Memory B cell (primary cell): ENCODE measurements at regions not wholly inside any gene's neighbourhood (a gene's known extent, or its start where the extent isn't known, plus 50 kb on each side); places are given as distances from the start of the nearest gene placed in this dataset.

ENCODE experiments used
- ATAC-seq: fragments of 150-1000 bp; cut with Tn5 transposase; 2 replicates; pipeline ENCODE4 v1.10.0; 2021; ENCODE audit warnings: low read depth, mild to moderate bottlenecking, moderate library complexity
- DNase-seq, 2 donors: peaks; one replicate each; pipeline ENCODE4 v3.0.0; 2022; ENCODE audit warnings: low spot score in 2 of 2
- H3K27ac Mint-ChIP-seq: one replicate; pipeline ENCODE4 v1.8.0; 2022; ENCODE audit warnings: mild to moderate bottlenecking, moderate library complexity, mixed read lengths
- H3K27me3 Mint-ChIP-seq: one replicate; pipeline ENCODE4 v1.8.0; 2022; ENCODE audit warnings: mixed read lengths
- H3K36me3 Mint-ChIP-seq: one replicate; pipeline ENCODE4 v1.8.0; 2022; ENCODE audit warnings: mild to moderate bottlenecking, mixed read lengths
- H3K4me1 Mint-ChIP-seq: one replicate; pipeline ENCODE4 v1.8.0; 2022; ENCODE audit warnings: mixed read lengths
- H3K4me3 Mint-ChIP-seq: one replicate; pipeline ENCODE4 v1.8.0; 2022; ENCODE audit warnings: mild to moderate bottlenecking, moderate library complexity, mixed read lengths
- H3K9me3 Mint-ChIP-seq: one replicate; pipeline ENCODE4 v1.8.0; 2022; ENCODE audit warnings: mixed read lengths

DNA sequence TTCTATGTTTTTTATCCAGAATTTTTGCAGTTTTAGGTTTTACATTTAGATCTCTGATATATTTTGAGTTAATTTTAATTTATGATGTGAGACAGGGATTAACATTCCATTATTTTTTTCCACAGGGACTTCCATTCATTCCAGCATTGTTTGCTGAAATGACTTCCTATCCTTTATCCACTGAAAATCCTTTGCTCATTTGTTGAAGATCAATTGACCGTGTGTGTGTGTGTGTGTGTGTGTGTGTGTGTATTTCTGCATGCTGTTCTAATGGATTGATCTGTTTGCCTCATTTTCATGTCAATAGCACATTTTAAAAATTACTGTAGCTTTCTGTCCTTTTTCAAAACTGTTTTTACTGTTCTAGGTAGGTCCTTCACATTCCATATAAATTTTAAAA lies 480.3 kb downstream of the DSC3 start:
- H3K4me1 Mint-ChIP-seq = no peaks in the 10 kb centered on the region
- no peaks in the 10 kb centered on the region for H3K27me3 Mint-ChIP-seq
- no peaks in the 10 kb centered on the region for H3K36me3 Mint-ChIP-seq
- DNase-seq (no peak), ATAC-seq (no peak)
- H3K9me3 Mint-ChIP-seq = peaks cover 5% of the 10 kb centered on the region
- H3K27ac Mint-ChIP-seq = no peak overlapping the region
- no peak overlapping the region for H3K4me3 Mint-ChIP-seq

DNA sequence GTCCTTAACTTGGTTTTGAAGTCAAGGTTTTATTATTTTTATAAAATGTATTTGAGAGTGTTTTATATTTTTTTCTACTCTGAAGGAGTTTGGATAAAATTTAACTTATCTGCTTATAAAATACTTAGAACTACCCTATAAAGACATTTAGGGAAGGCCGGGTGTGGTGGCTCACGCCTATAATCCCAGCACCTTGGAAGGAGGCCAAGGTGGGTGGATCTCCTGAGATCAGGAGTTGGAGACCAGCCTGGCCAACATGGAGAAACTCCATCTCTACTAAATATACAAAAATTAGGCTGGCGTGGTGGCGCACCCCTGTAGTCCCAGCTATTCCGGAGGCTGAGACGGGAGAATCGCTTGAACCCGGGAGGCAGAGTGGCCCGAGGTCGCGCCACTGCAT lies 486.4 kb downstream of the DSC3 start:
- H3K4me1 Mint-ChIP-seq = no peaks in the 10 kb centered on the region

DNA sequence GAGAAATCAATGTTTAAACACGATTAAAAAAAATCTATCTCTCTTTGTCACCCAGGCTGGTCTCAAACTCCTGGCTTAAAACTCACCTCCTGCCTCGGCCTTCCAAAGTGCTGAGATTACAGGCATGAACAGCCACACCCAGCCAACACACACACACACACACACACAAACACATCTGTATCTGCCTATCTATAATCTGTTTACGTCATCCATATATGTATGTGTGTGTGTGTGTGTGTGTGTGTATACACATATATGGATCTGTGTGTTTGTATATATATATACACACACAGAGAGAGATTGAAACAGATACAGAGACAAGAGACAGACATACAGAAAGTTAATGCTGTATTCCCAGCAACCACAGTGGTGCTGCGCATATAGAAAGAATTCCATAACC lies 497.1 kb downstream of the DSC3 start:
- H3K27ac Mint-ChIP-seq = no peak overlapping the region
- DNase-seq (no peak), ATAC-seq (no peak)
- no peaks in the 10 kb centered on the region for H3K27me3 Mint-ChIP-seq
- H3K4me3 Mint-ChIP-seq = no peak overlapping the region
- H3K9me3 Mint-ChIP-seq = no peaks in the 10 kb centered on the region
- no peaks in the 10 kb centered on the region for H3K36me3 Mint-ChIP-seq
- no peaks in the 10 kb centered on the region for H3K4me1 Mint-ChIP-seq

More for the DNA sequence above, 486.4 kb downstream of the DSC3 start:
- DNase-seq (no peak), ATAC-seq (no peak)
- H3K36me3 Mint-ChIP-seq = no peaks in the 10 kb centered on the region
- no peaks in the 10 kb centered on the region for H3K27me3 Mint-ChIP-seq
- H3K9me3 Mint-ChIP-seq = peaks cover 4% of the 10 kb centered on the region
- H3K27ac Mint-ChIP-seq = no peak overlapping the region
- H3K4me3 Mint-ChIP-seq = no peak overlapping the region

DNA sequence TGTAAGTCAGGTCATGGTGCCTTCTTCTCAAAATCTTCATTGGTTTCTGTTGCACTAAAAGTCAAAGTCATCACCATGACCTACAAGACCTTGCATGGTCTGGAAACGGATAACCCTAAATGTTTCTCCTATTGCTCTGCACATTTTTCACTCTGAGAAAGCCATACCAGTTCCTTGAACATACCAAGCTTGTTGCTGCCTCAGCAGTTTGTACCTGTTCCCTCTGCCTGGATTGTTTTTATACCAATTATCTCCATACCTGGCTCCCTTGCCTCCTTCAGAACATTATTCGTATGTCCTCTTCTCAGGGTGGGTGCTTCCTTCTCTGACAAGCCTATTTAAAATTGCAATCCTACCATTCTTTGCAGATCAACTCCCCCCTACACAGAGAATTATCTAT lies 498.4 kb downstream of the DSC3 start:
- H3K36me3 Mint-ChIP-seq = no peaks in the 10 kb centered on the region
- no peak overlapping the region for H3K27ac Mint-ChIP-seq
- no peak for DNase-seq
- H3K27me3 Mint-ChIP-seq = no peaks in the 10 kb centered on the region
- no peak overlapping the region for H3K4me3 Mint-ChIP-seq
- no peaks in the 10 kb centered on the region for H3K4me1 Mint-ChIP-seq
- no peak for ATAC-seq
- no peaks in the 10 kb centered on the region for H3K9me3 Mint-ChIP-seq

DNA sequence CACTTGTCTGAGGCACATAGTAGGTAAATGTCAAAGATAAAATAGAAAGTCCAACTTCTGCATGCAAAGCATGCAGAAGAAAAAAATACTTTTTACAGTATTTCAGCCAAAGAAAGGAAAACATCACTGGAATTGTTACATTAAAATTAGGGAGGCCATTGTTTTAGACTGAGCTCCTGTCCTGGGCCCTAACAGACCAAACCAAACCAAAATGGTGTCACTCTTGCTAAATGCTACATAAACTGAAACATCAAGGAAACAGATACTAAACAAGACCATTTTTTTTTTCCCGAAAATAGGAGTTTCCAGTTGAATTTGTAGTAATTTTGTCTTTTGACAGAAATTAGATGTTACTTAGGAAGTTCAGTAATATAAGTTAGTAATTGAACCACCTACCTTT lies 508.8 kb downstream of the DSC3 start:
- Mint-ChIP-seq H3K4me3 (no peak overlapping the region), H3K27ac (no peak overlapping the region), H3K4me1 (no peaks in the 10 kb centered on the region), H3K36me3 (no peaks in the 10 kb centered on the region), H3K27me3 (no peaks in the 10 kb centered on the region), H3K9me3 (peaks cover 3% of the 10 kb centered on the region)
- DNase-seq = no peak
- no peak for ATAC-seq

DNA sequence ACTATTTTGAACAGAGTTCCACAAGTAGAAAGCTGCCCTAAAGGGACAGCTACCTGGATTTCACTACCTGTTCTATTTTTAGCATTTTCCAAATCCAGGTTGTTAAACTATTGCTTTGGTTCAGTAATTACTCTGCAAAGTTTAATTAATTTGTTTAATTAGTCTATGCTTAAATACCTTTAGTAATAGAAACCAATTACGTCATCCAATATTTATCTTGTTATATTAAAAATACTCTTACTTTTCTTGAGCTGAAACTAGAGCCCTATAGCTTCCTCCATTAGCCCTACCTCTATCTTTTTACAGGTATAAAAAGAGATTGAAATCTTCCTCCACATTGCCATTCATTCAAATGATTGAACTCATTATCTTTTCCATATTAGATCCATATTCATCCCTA lies 514.6 kb downstream of the DSC3 start:
- Mint-ChIP-seq H3K4me3 (no peak overlapping the region), H3K27me3 (no peaks in the 10 kb centered on the region), H3K9me3 (peaks cover 5% of the 10 kb centered on the region), H3K27ac (no peak overlapping the region), H3K4me1 (no peaks in the 10 kb centered on the region), H3K36me3 (no peaks in the 10 kb centered on the region)
- ATAC-seq (no peak), DNase-seq (no peak)

DNA sequence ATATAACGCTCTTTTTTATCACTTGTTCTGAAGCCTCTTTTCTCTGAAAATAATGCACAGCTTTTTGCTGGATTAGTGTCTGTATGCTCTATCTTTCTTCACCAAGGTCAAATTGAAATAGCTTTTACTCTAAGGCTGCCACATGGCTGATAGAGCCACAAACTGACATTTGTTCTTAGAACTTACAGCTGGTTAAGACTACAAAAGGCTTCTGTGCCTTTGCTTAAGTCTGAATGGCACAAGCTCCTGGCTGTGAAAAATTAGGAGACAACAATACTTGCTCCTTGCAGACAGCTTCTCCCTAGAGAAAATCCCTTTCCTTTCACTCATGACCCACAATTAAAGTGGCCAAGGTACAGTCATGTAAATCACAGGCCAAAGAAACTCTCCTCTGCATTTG lies 515.3 kb downstream of the DSC3 start:
- no peaks in the 10 kb centered on the region for H3K4me1 Mint-ChIP-seq
- ATAC-seq = no peak
- peaks cover 5% of the 10 kb centered on the region for H3K9me3 Mint-ChIP-seq
- H3K27ac Mint-ChIP-seq = no peak overlapping the region
- no peaks in the 10 kb centered on the region for H3K36me3 Mint-ChIP-seq
- no peak for DNase-seq
- H3K4me3 Mint-ChIP-seq = no peak overlapping the region
- H3K27me3 Mint-ChIP-seq = no peaks in the 10 kb centered on the region

DNA sequence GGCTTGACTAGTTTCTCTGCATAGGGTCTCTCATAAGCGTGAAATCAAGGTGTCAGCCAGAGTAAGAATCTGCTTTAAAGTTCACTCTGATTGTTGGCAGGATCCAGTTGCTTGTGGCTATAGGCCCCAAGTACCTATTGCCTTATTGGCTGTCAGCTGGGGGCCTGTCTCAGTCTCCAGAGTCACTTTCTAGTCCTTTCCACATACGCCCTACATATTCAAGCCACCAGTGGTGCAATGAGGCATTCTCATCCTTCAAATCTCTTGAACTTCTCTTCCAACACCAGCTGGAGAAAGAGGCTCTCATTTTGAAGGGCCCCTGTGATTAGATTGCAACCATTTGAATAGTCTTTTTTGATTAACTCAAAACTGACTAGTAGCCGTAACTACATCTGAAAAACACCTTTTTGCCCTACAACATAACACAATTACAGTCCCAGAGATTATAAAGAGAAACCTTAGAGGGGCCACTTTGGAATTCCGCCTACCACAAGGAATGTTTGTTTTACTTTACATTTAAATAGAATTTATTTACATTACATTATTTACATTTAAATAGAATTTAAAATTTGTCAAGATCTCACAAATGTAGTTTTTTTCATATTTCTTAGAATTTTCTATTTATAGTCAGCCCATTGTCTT lies 520.1 kb downstream of the DSC3 start:
- Mint-ChIP-seq H3K27me3 (no peaks in the 10 kb centered on the region), H3K4me1 (no peaks in the 10 kb centered on the region), H3K9me3 (peaks cover 4% of the 10 kb centered on the region), H3K4me3 (no peak overlapping the region), H3K27ac (no peak overlapping the region), H3K36me3 (no peaks in the 10 kb centered on the region)
- DNase-seq = no peak
- ATAC-seq = no peak

DNA sequence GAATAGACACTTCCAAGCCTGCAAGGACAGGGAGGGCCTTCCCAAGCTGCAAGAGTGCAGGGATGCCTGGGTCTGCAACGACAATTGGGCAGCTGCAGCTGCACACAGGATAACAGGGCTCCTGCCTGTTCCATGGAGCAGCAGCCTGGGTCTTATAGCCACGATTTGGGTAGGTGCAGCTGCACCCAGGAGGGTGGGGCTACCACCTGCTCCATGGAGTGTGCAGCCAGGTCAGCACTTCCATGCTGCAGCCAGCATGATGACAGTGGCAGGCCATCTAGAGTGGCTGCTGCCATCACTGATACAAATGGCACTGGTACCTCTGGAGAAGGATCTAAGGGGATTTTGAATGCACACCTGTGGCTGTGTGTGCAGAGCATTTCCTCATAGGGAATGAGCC lies 528.5 kb downstream of the DSC3 start:
- DNase-seq (no peak), ATAC-seq (no peak)
- no peaks in the 10 kb centered on the region for H3K36me3 Mint-ChIP-seq
- no peak overlapping the region for H3K27ac Mint-ChIP-seq
- H3K4me1 Mint-ChIP-seq = no peaks in the 10 kb centered on the region
- no peak overlapping the region for H3K4me3 Mint-ChIP-seq
- no peaks in the 10 kb centered on the region for H3K27me3 Mint-ChIP-seq
- H3K9me3 Mint-ChIP-seq = peaks cover 2% of the 10 kb centered on the region

DNA sequence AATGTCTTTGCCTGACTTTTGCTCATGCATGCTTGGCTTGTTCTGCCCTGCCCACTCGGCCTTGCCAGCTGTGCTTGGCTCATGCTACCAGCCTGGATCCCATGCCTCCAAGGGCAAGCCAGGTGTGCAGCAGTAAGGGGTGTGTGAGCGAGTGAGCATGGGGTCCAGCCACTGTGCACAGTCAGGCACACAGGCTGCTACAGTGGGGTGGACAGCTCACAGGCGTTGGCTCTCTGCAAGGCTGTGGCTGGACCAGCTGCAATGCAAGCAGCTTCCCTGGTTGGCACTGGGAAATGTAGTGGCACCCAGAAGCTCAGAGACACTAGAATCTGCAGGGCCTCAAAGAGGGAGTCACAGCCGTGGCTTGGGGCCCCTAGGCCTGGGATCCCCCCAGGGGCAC lies 529.7 kb downstream of the DSC3 start:
- no peak overlapping the region for H3K27ac Mint-ChIP-seq
- H3K27me3 Mint-ChIP-seq = no peaks in the 10 kb centered on the region
- no peaks in the 10 kb centered on the region for H3K4me1 Mint-ChIP-seq
- H3K9me3 Mint-ChIP-seq = no peaks in the 10 kb centered on the region
- no peaks in the 10 kb centered on the region for H3K36me3 Mint-ChIP-seq
- no peak overlapping the region for H3K4me3 Mint-ChIP-seq
- ATAC-seq (no peak), DNase-seq (no peak)

DNA sequence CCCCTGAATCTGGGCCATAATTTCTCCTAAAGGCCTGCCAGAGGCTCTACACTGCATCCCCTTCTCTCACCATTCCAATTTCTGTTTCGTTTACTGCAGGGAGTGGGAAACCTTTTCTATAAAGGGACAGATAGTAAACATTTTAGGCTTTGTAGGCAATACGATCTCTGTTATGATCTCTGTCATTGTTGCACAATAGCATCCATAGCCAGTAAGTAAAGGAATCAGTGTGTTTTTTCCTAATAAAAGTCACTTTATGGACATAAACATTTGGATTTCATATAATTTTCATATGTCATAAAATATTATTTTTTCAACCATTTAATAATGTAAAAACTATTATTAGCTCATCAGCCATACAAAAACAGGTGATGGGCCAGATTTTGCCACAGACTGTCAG lies 531.7 kb downstream of the DSC3 start:
- ATAC-seq = no peak
- no peaks in the 10 kb centered on the region for H3K4me1 Mint-ChIP-seq
- H3K27ac Mint-ChIP-seq = no peak overlapping the region
- H3K36me3 Mint-ChIP-seq = no peaks in the 10 kb centered on the region
- H3K4me3 Mint-ChIP-seq = no peak overlapping the region
- no peak for DNase-seq
- H3K27me3 Mint-ChIP-seq = no peaks in the 10 kb centered on the region
- H3K9me3 Mint-ChIP-seq = no peaks in the 10 kb centered on the region

DNA sequence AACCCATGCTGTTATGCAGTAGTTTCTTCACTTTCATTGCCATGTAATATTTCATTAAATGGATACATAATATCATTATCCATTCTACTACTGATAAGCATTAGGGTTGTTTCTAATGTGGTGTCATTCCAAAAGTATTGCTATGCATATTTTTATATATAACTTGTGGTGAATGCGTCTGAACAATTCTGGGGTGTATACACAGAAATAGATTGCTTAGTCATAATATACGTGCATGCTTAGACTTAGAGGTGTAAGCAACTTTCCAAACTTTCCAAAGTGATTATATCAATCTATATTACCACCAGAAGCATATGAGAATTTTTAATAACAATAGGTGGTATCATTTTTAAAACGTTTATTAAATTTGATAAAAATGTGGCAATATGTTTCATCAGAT lies 540.9 kb downstream of the DSC3 start:
- no peaks in the 10 kb centered on the region for H3K36me3 Mint-ChIP-seq
- ATAC-seq (no peak), DNase-seq (no peak)
- no peak overlapping the region for H3K4me3 Mint-ChIP-seq
- no peaks in the 10 kb centered on the region for H3K27me3 Mint-ChIP-seq
- no peaks in the 10 kb centered on the region for H3K4me1 Mint-ChIP-seq
- peaks cover 1% of the 10 kb centered on the region for H3K9me3 Mint-ChIP-seq
- no peak overlapping the region for H3K27ac Mint-ChIP-seq

DNA sequence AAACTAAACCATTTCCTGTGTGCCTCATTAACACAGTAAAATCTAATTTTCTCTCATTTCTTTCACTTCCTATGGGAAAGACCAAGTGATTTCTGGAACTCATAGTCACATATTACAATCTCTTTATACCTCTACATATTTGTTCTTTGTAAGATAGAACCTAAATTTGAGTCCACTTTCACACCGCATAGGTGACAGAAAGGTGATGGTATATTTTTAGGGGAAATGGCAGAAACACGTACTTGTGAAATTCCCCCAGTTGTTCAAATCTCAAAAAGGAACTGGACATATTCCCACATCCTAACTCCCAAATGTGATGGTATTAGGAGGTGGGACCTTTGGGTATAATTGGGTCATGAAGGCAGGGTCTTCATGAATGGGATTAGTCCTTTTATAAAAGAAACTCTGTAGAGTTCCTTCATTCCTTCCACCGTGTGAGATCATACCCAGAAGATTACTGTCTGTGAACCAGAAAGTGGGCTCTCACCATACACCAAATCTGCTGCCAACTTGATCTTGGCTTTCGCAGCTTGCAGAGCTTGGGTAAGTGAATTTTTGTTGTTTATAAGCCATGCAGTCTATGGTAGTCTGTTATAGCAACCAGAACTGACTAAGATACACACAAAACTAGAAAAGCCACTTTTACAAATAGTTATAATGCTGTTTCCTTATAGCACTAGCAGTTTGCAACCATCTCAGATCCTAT lies 542.1 kb downstream of the DSC3 start:
- H3K27ac Mint-ChIP-seq = no peak overlapping the region
- peaks cover 1% of the 10 kb centered on the region for H3K9me3 Mint-ChIP-seq
- DNase-seq = no peak
- H3K27me3 Mint-ChIP-seq = no peaks in the 10 kb centered on the region
- ATAC-seq = no peak
- H3K4me1 Mint-ChIP-seq = no peaks in the 10 kb centered on the region
- no peaks in the 10 kb centered on the region for H3K36me3 Mint-ChIP-seq
- no peak overlapping the region for H3K4me3 Mint-ChIP-seq

DNA sequence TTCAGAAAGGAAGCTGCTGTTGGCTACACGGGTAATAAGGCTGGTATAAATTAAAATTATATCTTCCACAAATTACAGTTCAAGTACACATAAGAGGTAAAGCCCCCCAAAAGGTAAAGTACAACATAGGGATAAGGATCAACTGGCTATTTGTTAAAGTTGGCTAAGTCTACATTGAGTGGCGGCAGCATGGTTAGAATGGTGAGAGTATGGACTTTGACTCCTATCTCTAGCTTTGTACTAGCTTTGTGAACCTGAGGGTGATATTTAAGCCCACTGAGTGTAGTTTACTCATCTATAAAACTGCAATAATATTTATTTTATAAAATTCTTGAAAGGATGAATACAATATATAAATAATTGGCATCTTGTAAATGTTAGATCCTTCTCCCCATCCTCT lies 542.8 kb downstream of the DSC3 start:
- DNase-seq = no peak
- ATAC-seq = no peak
- H3K36me3 Mint-ChIP-seq = no peaks in the 10 kb centered on the region
- H3K27ac Mint-ChIP-seq = no peak overlapping the region
- H3K4me3 Mint-ChIP-seq = no peak overlapping the region
- H3K4me1 Mint-ChIP-seq = no peaks in the 10 kb centered on the region
- no peaks in the 10 kb centered on the region for H3K27me3 Mint-ChIP-seq
- H3K9me3 Mint-ChIP-seq = peaks cover 3% of the 10 kb centered on the region

DNA sequence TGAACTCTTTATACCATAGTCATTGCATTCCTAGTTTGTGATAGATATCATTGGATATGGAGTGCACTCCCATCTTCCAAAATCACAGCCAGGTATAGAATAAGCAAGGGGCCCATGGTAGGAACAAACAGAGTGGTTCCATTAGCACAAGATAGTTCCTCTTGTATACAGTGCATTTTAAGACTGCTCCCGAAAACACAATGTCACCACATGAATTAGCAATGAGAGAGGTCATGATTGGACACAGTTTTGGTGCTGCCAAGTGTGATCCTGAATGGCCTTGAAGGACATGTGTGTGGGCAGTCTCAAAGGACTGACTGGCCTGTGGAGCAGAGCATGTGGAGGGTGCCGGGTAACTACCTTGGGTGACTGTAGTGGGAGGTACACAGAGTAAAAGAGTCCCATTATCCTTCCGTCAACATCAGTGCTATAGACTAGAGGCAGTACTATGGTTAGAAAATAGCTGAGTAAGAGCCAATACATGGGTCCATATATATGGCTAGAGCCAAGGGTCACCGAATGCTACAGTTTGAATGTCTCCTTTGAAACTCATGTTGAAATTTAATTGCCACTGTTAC lies 549.9 kb downstream of the DSC3 start:
- Mint-ChIP-seq H3K27ac (no peak overlapping the region), H3K27me3 (no peaks in the 10 kb centered on the region)

More for the DNA sequence above, 549.9 kb downstream of the DSC3 start:
- ATAC-seq (no peak), DNase-seq (no peak)
- Mint-ChIP-seq H3K36me3 (no peaks in the 10 kb centered on the region), H3K4me1 (no peaks in the 10 kb centered on the region), H3K9me3 (peaks cover 8% of the 10 kb centered on the region), H3K4me3 (no peak overlapping the region)
